ENCODE measurements at regions not wholly inside any gene's neighbourhood (a gene's known extent, or its start where the extent isn't known, plus 50 kb on each side); places are given as distances from the start of the nearest gene placed in this dataset.

DNA sequence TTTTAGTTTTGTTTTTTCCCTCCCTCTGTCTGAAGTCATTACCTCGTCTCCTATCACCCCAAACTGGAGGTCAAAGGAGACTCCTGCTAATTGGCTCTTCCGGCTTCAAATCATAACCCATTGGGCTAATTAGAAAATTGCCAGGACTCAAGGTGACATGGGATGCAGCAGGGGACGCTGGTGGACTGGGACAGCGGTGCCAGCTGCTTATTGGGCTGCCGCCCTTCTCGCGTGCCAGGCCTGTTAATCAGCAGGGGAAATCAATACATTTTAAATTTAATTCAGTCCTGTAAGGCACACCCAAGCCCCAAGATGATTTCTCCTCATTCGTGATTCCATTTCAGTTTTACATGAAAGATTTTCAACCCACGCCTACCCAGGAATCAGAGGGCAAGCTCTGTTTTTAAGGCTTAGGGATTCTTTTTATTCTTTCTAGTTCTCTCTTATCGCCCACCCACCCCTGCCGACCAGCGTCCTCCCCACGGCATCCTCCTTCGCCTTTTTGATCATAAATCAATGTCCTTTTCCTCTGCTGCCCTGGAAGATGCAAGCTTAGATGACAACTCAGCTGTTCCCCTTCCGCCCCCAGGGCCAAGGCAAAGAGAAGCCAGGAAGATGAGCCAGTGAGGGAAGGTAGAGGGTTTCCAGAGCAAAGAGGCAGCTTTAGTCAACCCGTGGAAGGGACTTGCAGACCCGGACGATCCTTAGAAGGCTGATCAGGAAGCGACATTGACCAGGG, 329.6 kb downstream of the UACA start (continued):
- TF ChIP-seq, protein P1, sequence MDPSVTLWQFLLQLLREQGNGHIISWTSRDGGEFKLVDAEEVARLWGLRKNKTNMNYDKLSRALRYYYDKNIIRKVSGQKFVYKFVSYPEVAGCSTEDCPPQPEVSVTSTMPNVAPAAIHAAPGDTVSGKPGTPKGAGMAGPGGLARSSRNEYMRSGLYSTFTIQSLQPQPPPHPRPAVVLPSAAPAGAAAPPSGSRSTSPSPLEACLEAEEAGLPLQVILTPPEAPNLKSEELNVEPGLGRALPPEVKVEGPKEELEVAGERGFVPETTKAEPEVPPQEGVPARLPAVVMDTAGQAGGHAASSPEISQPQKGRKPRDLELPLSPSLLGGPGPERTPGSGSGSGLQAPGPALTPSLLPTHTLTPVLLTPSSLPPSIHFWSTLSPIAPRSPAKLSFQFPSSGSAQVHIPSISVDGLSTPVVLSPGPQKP (IDR thresholded peaks at IDR 0.05; ENCODE audit: low read depth, low read length), result no peak
- no peak for TF ChIP-seq PML (IDR thresholded peaks at IDR 0.05; ENCODE audit: low read length)
- no peak for TF ChIP-seq CEBPZ (IDR thresholded peaks at IDR 0.05; ENCODE audit: low read depth, low read length)
- TF ChIP-seq FOXK2 (IDR thresholded peaks at IDR 0.05), result no peak
- no peak for TF ChIP-seq MXI1 (IDR thresholded peaks at IDR 0.05; ENCODE audit: low read depth, low read length)

DNA sequence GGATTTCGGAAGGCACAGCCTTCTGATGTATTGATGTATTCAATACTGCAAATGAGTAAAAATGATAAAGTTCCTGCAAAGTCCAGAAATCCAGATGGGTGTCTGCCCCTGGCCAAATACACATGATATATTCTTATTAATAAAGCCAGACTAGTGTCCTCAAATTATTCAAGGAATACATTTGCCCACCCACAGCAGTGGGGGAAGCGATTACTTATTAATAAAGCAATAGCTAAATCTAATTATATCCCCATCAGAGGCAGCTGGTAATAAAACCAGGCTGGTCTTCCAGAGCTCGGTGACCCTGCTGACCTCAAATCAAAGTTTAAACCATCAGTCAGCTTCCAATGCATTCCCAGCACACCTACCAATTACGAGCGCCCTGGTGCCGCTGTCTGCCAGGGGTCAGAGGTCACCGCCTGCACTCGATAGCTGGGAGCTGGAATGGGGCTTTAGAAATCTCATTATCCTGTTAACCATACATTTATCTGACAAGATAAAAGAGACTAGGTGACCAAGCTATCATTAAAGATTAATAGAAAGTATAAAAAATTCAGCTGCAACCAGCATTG, 330.3 kb downstream of the UACA start:
- ATAC-seq, result no peak
- no peaks in the 10 kb centered on the region for H4K20me1 ChIP-seq (ENCODE audit: control insufficient read depth, insufficient read depth)
- H3K9me3 ChIP-seq (replicated peaks; ENCODE audit: control insufficient read depth, insufficient read depth, low read length), result peaks cover 2% of the 10 kb centered on the region; the same call in 1 of the 3 replicates
- H3K4me1 ChIP-seq (ENCODE audit: control insufficient read depth, insufficient read depth, low read length), result peaks cover 29% of the 10 kb centered on the region
- no peak for DNase-seq (ENCODE audit: low read depth, low spot score)
- no peak for FAIRE-seq
- ChIA-PET RAD21 (ENCODE audit: unreplicated experiment) (no interaction called here), CTCF (interaction anchor here (0.7 to 1.6 kb wide), 3 partner anchors 34 to 955 kb away, joined by 3 read pairs; no protein-coding TSS in a partner anchor), POLR2A (no interaction called here), SMC1A (ENCODE audit: uncharacterized antibody, unreplicated experiment) (no interaction called here)
- no peaks in the 10 kb centered on the region for H3K79me2 ChIP-seq (ENCODE audit: control insufficient read depth, insufficient read depth, low read length)
- intact Hi-C loops (cut with micrococcal nuclease; ENCODE audit: unreplicated experiment) (no loop called here), in situ Hi-C loops (cut with MboI) (no loop called here)
- no peak overlapping the region for H3K4me3 ChIP-seq
- no peak overlapping the region for H3K4me2 ChIP-seq (ENCODE audit: control insufficient read depth, insufficient read depth)
- WGBS (ENCODE audit: insufficient coverage, insufficient replicate concordance, low lambda C conversion rate, missing lambda C conversion rate), result 71% methylated on average over 8 of the region's 8 CpGs
- no peak overlapping the region for H2AFZ ChIP-seq (ENCODE audit: control insufficient read depth, low read depth, low read length)
- H3K36me3 ChIP-seq (ENCODE audit: control insufficient read depth in 2 of 2, insufficient read depth in 2 of 2, low read length in 1 of 2), result no peaks in the 10 kb centered on the region
- no peak overlapping the region for H3K27ac ChIP-seq (ENCODE audit: control insufficient read depth, insufficient read depth)
- no peak overlapping the region for H3K9ac ChIP-seq (ENCODE audit: control insufficient read depth, insufficient read depth, low read length)
- no peaks in the 10 kb centered on the region for H3K27me3 ChIP-seq (replicated peaks in 1 of 2; ENCODE audit: control insufficient read depth in 2 of 2, insufficient read depth in 2 of 2, low read length in 1 of 2)
- no TSS peak for BruUV-seq (replicated peaks)
- no peak for TF ChIP-seq SMAD1 (IDR thresholded peaks at IDR 0.05; ENCODE audit: low read depth, partially characterized antibody)
- no peak for TF ChIP-seq CEBPZ (IDR thresholded peaks at IDR 0.05; ENCODE audit: low read depth, low read length)
- no peak for TF ChIP-seq ZBED1 (IDR thresholded peaks at IDR 0.05; ENCODE audit: borderline replicate concordance)
- TF ChIP-seq, protein P2, sequence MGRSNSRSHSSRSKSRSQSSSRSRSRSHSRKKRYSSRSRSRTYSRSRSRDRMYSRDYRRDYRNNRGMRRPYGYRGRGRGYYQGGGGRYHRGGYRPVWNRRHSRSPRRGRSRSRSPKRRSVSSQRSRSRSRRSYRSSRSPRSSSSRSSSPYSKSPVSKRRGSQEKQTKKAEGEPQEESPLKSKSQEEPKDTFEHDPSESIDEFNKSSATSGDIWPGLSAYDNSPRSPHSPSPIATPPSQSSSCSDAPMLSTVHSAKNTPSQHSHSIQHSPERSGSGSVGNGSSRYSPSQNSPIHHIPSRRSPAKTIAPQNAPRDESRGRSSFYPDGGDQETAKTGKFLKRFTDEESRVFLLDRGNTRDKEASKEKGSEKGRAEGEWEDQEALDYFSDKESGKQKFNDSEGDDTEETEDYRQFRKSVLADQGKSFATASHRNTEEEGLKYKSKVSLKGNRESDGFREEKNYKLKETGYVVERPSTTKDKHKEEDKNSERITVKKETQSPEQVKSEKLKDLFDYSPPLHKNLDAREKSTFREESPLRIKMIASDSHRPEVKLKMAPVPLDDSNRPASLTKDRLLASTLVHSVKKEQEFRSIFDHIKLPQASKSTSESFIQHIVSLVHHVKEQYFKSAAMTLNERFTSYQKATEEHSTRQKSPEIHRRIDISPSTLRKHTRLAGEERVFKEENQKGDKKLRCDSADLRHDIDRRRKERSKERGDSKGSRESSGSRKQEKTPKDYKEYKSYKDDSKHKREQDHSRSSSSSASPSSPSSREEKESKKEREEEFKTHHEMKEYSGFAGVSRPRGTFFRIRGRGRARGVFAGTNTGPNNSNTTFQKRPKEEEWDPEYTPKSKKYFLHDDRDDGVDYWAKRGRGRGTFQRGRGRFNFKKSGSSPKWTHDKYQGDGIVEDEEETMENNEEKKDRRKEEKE (IDR thresholded peaks at IDR 0.05), result no peak
